Testis (tissue), 2 donors: ENCODE measurements at regions not wholly inside any gene's neighbourhood (a gene's known extent, or its start where the extent isn't known, plus 50 kb on each side); places are given as distances from the start of the nearest gene placed in this dataset.

Experiments
- DNase-seq: peaks from one replicate; pipeline ENCODE4 v3.0.0-alpha.2; 2019
- H3K27ac ChIP-seq, 2 donors: fragments of 200-600 bp; sonication (generic); one replicate each; pipeline ENCODE4 v1.5.1; 2019
- H3K27me3 ChIP-seq: fragments of 200-600 bp; sonication (generic); one replicate; pipeline ENCODE4 v1.5.1; 2019
- H3K36me3 ChIP-seq: fragments of 200-600 bp; sonication (generic); one replicate; pipeline ENCODE4 v1.5.1; 2017; ENCODE audit warnings: low read depth; ENCODE audit errors: missing control alignments
- H3K4me1 ChIP-seq: fragments of 200-600 bp; sonication (generic); one replicate; pipeline ENCODE4 v1.5.1; 2019
- H3K4me3 ChIP-seq, 2 donors: fragments of 200-600 bp; sonication (generic); one replicate each; pipeline ENCODE4 v1.5.1; 2017 to 2019
- H3K9me3 ChIP-seq: fragments of 200-600 bp; sonication (generic); one replicate; pipeline ENCODE4 v1.5.1; 2017
- POLR2A ChIP-seq: fragments of 450-650 bp; IDR thresholded peaks from one replicate; pipeline ENCODE4 v1.6.1; 2017; ENCODE audit warnings: antibody characterized with exemption, mild to moderate bottlenecking, moderate library complexity
- WGBS, 2 donors: methylation state at CpG; one replicate each; pipeline ENCODE4 v1.1.5; 2018; 5-methylcytosine and 5-hydroxymethylcytosine counted together
- intact Hi-C: fragments of 100-400 bp; cut with DNase I; formaldehyde crosslinking; loops from one replicate; pipeline ENCODE4 v1.15.1; 2023; ENCODE audit warnings: low total_unique reads
- TF ChIP-seq, protein P1 (sequence below), 3 experiments: fragments of 450-650 bp in 2 of 3; fragments of 200-600 bp in 1 of 3; sonication (generic) in 1 of 3; IDR thresholded peaks; one replicate each; pipeline ENCODE4 v1.5.1; 2016 to 2019; ENCODE audit warnings: antibody characterized with exemption in 3 of 3, mild to moderate bottlenecking in 2 of 3, moderate library complexity in 1 of 3

DNA sequence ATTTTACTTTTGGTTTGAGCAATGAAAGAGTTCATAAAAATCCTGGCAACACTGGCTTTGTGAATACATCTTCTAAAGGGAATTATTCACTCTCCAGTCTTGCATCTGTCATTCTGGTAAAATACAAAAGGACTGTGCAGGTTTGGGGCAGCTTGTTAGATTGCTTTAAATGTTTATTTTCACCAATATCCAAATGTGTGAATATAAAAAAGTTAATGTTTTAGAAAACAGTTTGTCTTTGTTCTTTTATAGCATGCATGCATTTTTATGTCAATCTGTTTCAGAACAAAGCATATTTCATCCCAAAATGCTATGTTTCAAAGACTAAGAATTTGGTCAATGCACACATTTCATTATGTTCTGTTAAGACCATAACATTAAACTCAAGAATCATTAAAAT is 1145.4 kb downstream of the OLFM4 start:
- Histone ChIP-seq H3K36me3 (no peaks in the 10 kb centered on the region), H3K4me1 (no peaks in the 10 kb centered on the region), H3K27ac (no peak overlapping the region), H3K27me3 (no peaks in the 10 kb centered on the region), H3K9me3 (no peaks in the 10 kb centered on the region), H3K4me3 (no peak overlapping the region)
- TF ChIP-seq, protein P1, sequence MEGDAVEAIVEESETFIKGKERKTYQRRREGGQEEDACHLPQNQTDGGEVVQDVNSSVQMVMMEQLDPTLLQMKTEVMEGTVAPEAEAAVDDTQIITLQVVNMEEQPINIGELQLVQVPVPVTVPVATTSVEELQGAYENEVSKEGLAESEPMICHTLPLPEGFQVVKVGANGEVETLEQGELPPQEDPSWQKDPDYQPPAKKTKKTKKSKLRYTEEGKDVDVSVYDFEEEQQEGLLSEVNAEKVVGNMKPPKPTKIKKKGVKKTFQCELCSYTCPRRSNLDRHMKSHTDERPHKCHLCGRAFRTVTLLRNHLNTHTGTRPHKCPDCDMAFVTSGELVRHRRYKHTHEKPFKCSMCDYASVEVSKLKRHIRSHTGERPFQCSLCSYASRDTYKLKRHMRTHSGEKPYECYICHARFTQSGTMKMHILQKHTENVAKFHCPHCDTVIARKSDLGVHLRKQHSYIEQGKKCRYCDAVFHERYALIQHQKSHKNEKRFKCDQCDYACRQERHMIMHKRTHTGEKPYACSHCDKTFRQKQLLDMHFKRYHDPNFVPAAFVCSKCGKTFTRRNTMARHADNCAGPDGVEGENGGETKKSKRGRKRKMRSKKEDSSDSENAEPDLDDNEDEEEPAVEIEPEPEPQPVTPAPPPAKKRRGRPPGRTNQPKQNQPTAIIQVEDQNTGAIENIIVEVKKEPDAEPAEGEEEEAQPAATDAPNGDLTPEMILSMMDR (IDR thresholded peaks at IDR 0.05), result no peak
- TF ChIP-seq POLR2A, result no peak
- no peak for DNase-seq
- intact Hi-C loops, result no loop called here

DNA sequence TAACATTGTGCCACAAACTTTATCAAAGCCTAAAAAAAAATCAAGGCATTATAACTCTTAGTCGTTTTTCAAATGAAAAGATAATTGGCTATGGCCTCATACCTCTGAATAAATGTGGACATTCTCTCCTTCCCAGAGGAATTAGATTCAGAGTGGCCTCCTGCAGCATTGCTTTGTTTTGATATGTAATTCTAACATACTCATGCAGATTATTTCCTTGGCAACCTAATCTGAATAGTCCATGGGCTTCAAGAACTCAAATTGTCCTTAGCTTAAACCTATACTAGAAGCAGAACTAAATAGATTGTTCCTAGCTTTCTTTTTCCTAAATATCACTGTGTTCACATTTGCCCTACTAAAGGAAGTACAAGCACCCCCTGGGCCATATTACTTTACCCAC is 1146.9 kb downstream of the OLFM4 start:
- Histone ChIP-seq H3K4me1 (no peaks in the 10 kb centered on the region), H3K9me3 (no peaks in the 10 kb centered on the region), H3K27me3 (no peaks in the 10 kb centered on the region), H3K27ac (no peak overlapping the region), H3K36me3 (no peaks in the 10 kb centered on the region), H3K4me3 (no peak overlapping the region)
- 41 to 46% methylated on average over 1 of the region's 1 CpG for WGBS, 2 donors
- no peak for DNase-seq
- no peak for TF ChIP-seq POLR2A
- intact Hi-C loops, result no loop called here

DNA sequence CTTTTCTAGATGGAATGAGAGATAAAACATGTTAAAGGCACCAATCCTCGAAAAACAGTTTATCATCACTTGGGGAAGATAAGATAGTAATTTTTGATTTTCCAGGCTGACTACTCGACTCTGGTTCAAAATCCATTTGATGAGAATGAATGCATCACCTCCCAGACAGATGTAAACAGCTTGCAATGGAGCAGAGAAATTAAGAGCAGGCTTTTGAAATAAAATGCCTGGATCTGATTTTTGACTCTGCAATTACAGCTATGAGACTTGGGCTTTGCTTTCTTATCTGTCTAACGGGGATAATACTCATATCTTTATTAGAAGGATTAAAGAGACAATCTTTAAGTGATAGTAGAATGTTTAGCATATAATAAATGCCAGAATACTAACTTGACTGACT is 1148.9 kb downstream of the OLFM4 start:
- DNase-seq, result no peak
- 70 to 72% methylated on average over 3 of the region's 3 CpGs for WGBS, 2 donors
- no peak for TF ChIP-seq POLR2A
- TF ChIP-seq, protein P1 (IDR thresholded peaks at IDR 0.05), result no peak
- Histone ChIP-seq H3K4me3 (no peak overlapping the region), H3K9me3 (no peaks in the 10 kb centered on the region), H3K4me1 (no peaks in the 10 kb centered on the region), H3K27me3 (no peaks in the 10 kb centered on the region), H3K27ac (no peak overlapping the region), H3K36me3 (no peaks in the 10 kb centered on the region)
- intact Hi-C loops, result no loop called here

DNA sequence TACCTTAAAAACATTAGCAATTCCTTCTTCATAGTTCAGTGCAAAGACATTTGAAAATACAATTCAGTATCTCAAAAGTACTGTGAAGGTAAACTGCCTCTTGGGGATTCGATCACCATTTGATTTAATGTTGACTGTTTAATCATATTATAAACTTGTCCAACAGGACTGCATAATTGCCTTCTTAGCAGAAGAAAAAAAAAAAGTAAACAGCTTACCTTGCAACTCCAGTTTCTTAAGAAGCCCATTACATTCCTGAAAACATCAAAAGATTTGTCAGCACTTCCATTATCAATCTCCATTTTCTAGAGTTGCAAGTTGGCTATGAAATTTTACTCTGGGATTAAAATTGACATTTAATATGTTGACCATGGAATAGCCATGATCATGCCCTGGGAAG is 1154.6 kb downstream of the OLFM4 start:
- WGBS, 2 donors, result 0 to 2% methylated on average over 1 of the region's 1 CpG
- Histone ChIP-seq H3K9me3 (no peaks in the 10 kb centered on the region), H3K27ac (no peak overlapping the region), H3K4me3 (no peak overlapping the region), H3K27me3 (no peaks in the 10 kb centered on the region), H3K4me1 (no peaks in the 10 kb centered on the region), H3K36me3 (no peaks in the 10 kb centered on the region)
- DNase-seq, result no peak
- TF ChIP-seq, protein P1 (IDR thresholded peaks at IDR 0.05), result no peak
- TF ChIP-seq POLR2A, result no peak
- intact Hi-C loops, result no loop called here

DNA sequence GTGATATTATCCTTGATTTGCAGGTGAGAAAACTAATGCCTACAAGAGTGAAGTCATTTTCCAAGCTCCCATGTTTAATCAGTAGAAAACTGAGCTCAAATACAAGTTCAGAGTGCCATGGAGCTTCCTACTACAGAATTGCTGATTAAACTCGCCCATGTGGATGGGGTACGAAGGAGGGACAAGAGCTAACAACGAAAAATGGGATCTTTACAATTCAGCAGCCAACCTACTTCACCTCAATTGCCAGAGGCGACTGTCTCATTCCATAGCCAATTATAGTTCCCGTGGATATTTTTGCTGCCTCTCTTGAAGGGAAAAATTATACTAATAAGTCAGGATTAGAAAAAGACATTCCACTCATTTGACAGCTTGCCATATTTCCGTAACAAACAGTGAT is 1155.1 kb downstream of the OLFM4 start:
- WGBS, 2 donors, result 75 to 80% methylated on average over 6 of the region's 6 CpGs
- intact Hi-C loops, result no loop called here
- H3K27ac ChIP-seq, result no peak overlapping the region
- H3K36me3 ChIP-seq, result no peaks in the 10 kb centered on the region
- H3K27me3 ChIP-seq, result no peaks in the 10 kb centered on the region
- no peaks in the 10 kb centered on the region for H3K9me3 ChIP-seq
- no peak for TF ChIP-seq POLR2A
- TF ChIP-seq, protein P1 (IDR thresholded peaks at IDR 0.05), result no peak
- H3K4me3 ChIP-seq, result no peak overlapping the region
- no peak for DNase-seq
- H3K4me1 ChIP-seq, result no peaks in the 10 kb centered on the region
